ENCODE measurements at regions not wholly inside any gene's neighbourhood (a gene's known extent, or its start where the extent isn't known, plus 50 kb on each side); places are given as distances from the start of the nearest gene placed in this dataset.

- H3K27ac ChIP-seq = no peak overlapping the region
- TF ChIP-seq ZFX (IDR thresholded peaks at IDR 0.05) (no peak), CTCF (conservative IDR thresholded peaks at IDR 0.05) (no peak)
These were observed 62.1 kb upstream of the BHLHE23 start for GRCh38 chr20:63068711-63069367.

- TF ChIP-seq ZFX (IDR thresholded peaks at IDR 0.05) (no peak), CTCF (conservative IDR thresholded peaks at IDR 0.05) (no peak)
These were observed 61.2 kb upstream of the BHLHE23 start for GRCh38 chr20:63067721-63068560.

GRCh38 chr20:63067266-63067635 is 60.5 kb upstream of the BHLHE23 start:
- TF ChIP-seq ZFX (IDR thresholded peaks at IDR 0.05) (no peak), CTCF (conservative IDR thresholded peaks at IDR 0.05) (no peak)
- no peak overlapping the region for H3K27ac ChIP-seq

More at GRCh38 chr20:63067721-63068560, 61.2 kb upstream of the BHLHE23 start:
- no peak overlapping the region for H3K27ac ChIP-seq

- TF ChIP-seq ZFX (IDR thresholded peaks at IDR 0.05) = no peak
- no peak for TF ChIP-seq CTCF (conservative IDR thresholded peaks at IDR 0.05)
These were observed 59.9 kb upstream of the BHLHE23 start for GRCh38 chr20:63066506-63067265.

GRCh38 chr20:63065911-63066310 is 59.1 kb upstream of the BHLHE23 start:
- no peak overlapping the region for H3K27ac ChIP-seq
- TF ChIP-seq CTCF (conservative IDR thresholded peaks at IDR 0.05) (no peak), ZFX (IDR thresholded peaks at IDR 0.05) (no peak)

More at GRCh38 chr20:63066506-63067265, 59.9 kb upstream of the BHLHE23 start:
- H3K27ac ChIP-seq = no peak overlapping the region

- peak overlapping the region; percentile 46 for H3K27ac ChIP-seq
- no peak for TF ChIP-seq CTCF (conservative IDR thresholded peaks at IDR 0.05)
- no peak for TF ChIP-seq ZFX (IDR thresholded peaks at IDR 0.05)
These were observed 58.3 kb upstream of the BHLHE23 start for GRCh38 chr20:63064745-63065711.

Measured in C4-2B (cell line).